ENCODE measurements at regions not wholly inside any gene's neighbourhood (a gene's known extent, or its start where the extent isn't known, plus 50 kb on each side); places are given as distances from the start of the nearest gene placed in this dataset.

DNA sequence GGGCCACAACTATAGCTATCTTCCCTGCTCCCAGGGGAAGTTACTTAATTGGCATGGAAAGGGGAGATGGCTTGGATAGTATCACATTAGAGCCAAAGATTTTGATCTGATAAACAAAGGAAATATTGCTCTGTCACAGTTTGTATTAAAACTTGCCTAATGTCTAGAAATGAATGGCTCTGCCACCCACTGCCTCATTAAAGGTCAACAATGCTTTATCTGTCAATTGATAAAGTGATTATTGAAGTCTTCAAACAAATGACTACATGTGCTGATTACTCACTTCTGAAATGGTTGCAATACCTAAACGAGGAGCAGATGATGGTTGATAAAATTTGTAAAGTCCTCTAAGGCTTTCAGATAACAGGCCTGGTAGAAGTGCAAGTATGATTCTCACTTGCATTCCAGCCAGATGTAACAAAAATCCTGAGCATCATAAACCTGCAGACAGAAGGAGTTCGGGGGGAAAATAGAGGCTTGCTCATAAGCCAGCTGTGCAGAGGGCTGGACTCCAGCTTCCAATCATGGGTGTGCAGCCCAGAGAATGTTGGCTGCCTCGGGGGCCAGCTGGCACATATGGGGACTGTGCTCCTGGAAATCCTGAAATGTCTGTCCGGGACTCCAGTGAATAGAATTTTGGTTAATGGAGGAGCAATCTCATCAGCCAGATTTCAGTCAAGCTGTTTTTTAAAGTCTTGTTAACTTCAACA lies 200.5 kb upstream of the SLC27A6 start:
- no peaks in the 10 kb centered on the region for H3K36me3 ChIP-seq (replicated peaks in 1 of 2; ENCODE audit: control insufficient read depth in 1 of 2, insufficient read depth in 2 of 2, low read length in 2 of 2)
- CTCF ChIA-PET (ENCODE audit: low intra/inter-chr PET ratio, low total read pairs): no interaction called here
- no peaks in the 10 kb centered on the region for H3K9me3 ChIP-seq (ENCODE audit: low read length)
- no peaks in the 10 kb centered on the region for H3K79me2 ChIP-seq (ENCODE audit: insufficient read depth, low read length)
- 0% methylated on average over 1 of the region's 4 CpGs for WGBS (ENCODE audit: low lambda C conversion rate)
- H3K27me3 ChIP-seq (ENCODE audit: control insufficient read depth in 1 of 2, insufficient read depth in 2 of 2, low read length in 2 of 2): no peaks in the 10 kb centered on the region; a peak in 1 of 5 replicates
- no TSS peak for BruUV-seq (replicated peaks)
- H2AFZ ChIP-seq (ENCODE audit: low read length): no peak overlapping the region
- in situ Hi-C loops (cut with HindIII; ENCODE audit: extremely low pct_ligation_motif_present, low pct_unique_long_range_greater_than_20kb) (no loop called here), intact Hi-C loops (cut with micrococcal nuclease; ENCODE audit: unreplicated experiment) (no loop called here)
- no peak overlapping the region for H3K27ac ChIP-seq (ENCODE audit: extremely low read length, insufficient read depth, low read length)
- no peaks in the 10 kb centered on the region for H3K4me1 ChIP-seq (ENCODE audit: insufficient read depth, low read length)
- no peak for TF ChIP-seq SRSF1 (optimal IDR thresholded peaks at IDR 0.05; ENCODE audit: low read depth, low read length)
- no peak for TF ChIP-seq ZBTB46 (CRISPR knock-in tag; IDR thresholded peaks at IDR 0.05; ENCODE audit: borderline replicate concordance)
- TF ChIP-seq, protein P1, sequence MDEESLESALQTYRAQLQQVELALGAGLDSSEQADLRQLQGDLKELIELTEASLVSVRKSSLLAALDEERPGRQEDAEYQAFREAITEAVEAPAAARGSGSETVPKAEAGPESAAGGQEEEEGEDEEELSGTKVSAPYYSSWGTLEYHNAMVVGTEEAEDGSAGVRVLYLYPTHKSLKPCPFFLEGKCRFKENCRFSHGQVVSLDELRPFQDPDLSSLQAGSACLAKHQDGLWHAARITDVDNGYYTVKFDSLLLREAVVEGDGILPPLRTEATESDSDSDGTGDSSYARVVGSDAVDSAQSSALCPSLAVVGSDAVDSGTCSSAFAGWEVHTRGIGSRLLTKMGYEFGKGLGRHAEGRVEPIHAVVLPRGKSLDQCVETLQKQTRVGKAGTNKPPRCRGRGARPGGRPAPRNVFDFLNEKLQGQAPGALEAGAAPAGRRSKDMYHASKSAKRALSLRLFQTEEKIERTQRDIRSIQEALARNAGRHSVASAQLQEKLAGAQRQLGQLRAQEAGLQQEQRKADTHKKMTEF (CRISPR knock-in tag; IDR thresholded peaks at IDR 0.05): no peak
- TF ChIP-seq, protein P2, sequence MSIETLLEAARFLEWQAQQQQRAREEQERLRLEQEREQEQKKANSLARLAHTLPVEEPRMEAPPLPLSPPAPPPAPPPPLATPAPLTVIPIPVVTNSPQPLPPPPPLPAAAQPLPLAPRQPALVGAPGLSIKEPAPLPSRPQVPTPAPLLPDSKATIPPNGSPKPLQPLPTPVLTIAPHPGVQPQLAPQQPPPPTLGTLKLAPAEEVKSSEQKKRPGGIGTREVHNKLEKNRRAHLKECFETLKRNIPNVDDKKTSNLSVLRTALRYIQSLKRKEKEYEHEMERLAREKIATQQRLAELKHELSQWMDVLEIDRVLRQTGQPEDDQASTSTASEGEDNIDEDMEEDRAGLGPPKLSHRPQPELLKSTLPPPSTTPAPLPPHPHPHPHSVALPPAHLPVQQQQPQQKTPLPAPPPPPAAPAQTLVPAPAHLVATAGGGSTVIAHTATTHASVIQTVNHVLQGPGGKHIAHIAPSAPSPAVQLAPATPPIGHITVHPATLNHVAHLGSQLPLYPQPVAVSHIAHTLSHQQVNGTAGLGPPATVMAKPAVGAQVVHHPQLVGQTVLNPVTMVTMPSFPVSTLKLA (IDR thresholded peaks at IDR 0.05): no peak
- no peak for TF ChIP-seq ATF7-NPFF (CRISPR knock-in tag; IDR thresholded peaks at IDR 0.05; ENCODE audit: low read depth)
- ATAC-seq (no peak), DNase-seq (ENCODE audit: low spot score) (no peak), FAIRE-seq (no peak)
- H3K4me3 ChIP-seq (replicated peaks in 1 of 3; ENCODE audit: insufficient read depth in 1 of 3, low read depth in 2 of 3, low read length in 3 of 3): no peak overlapping the region
- no peak overlapping the region for H3K4me2 ChIP-seq (ENCODE audit: low read depth, low read length)
- no peak overlapping the region for H3K9ac ChIP-seq (ENCODE audit: insufficient read depth, low read depth, low read length)
- POLR2A ChIA-PET: no interaction called here
- H4K20me1 ChIP-seq (ENCODE audit: insufficient read depth, low read length): no peaks in the 10 kb centered on the region

All from HepG2 (cell line).